Sigmoid colon (tissue), 6 donors: ENCODE measurements at regions not wholly inside any gene's neighbourhood (a gene's known extent, or its start where the extent isn't known, plus 50 kb on each side); places are given as distances from the start of the nearest gene placed in this dataset.
A peak's percentile ranks its signal among the peaks of the same experiment; 100 is the strongest.

Source experiments
- DNase-seq: peaks from one replicate; pipeline ENCODE4 v3.0.0-alpha.2; 2019
- H3K27ac ChIP-seq, 4 donors: fragments of 200-600 bp; sonication (generic); one replicate each; pipeline ENCODE4 v1.5.1; 2016 to 2019; ENCODE audit warnings: mild to moderate bottlenecking in 1 of 4
- H3K27me3 ChIP-seq, 3 donors: fragments of 200-600 bp; sonication (generic); one replicate each; pipeline ENCODE4 v1.5.1; 2019; ENCODE audit warnings: mild to moderate bottlenecking in 1 of 3
- H3K36me3 ChIP-seq, 4 donors: fragments of 200-600 bp; sonication (generic); one replicate each; pipeline ENCODE4 v1.5.1; 2016 to 2019
- H3K4me1 ChIP-seq, 4 donors: fragments of 200-600 bp; sonication (generic); one replicate each; pipeline ENCODE4 v1.5.1; 2017 to 2019
- H3K4me3 ChIP-seq, 4 donors: fragments of 200-600 bp; sonication (generic); one replicate each; pipeline ENCODE4 v1.5.1; 2017 to 2019; ENCODE audit warnings: mild to moderate bottlenecking in 2 of 4, moderate library complexity in 1 of 4
- H3K9me3 ChIP-seq, 4 donors: fragments of 200-600 bp in 3 of 4; sonication (generic) in 3 of 4; one replicate each; pipeline versions ENCODE4 v1.5.1 to v1.6.1; 2013 to 2019
- EP300 ChIP-seq, 4 donors: sonication (generic); formaldehyde crosslinking; IDR thresholded peaks; one replicate each; pipeline ENCODE4 v1.6.1; 2017; ENCODE audit warnings: antibody characterized with exemption in 4 of 4
- POLR2A ChIP-seq, 2 donors: fragments of 450-650 bp; IDR thresholded peaks; one replicate each; pipeline ENCODE4 v1.6.1; 2016; ENCODE audit warnings: antibody characterized with exemption in 2 of 2, mild to moderate bottlenecking in 2 of 2, moderate library complexity in 2 of 2
- POLR2AphosphoS5 ChIP-seq, 4 donors: sonication (generic); formaldehyde crosslinking; IDR thresholded peaks; one replicate each; pipeline ENCODE4 v1.6.1; 2017; ENCODE audit warnings: antibody characterized with exemption in 4 of 4
- WGBS, 2 donors: extraction: QIAGEN DNeasy Blood & Tissue Kit; methylation state at CpG; one replicate each; pipeline ENCODE4 v1.1.7; 2013; 5-methylcytosine and 5-hydroxymethylcytosine counted together
- intact Hi-C: fragments of 100-400 bp; cut with DNase I; formaldehyde crosslinking; loops from one replicate; pipeline ENCODE4 v1.15.1; 2023
- TF ChIP-seq, protein P1 (sequence below), 4 experiments: fragments of 450-650 bp in 3 of 4; fragments of 200-600 bp in 1 of 4; IDR thresholded peaks; one replicate each; pipeline ENCODE4 v1.5.1; 2016 to 2019; ENCODE audit warnings: antibody characterized with exemption in 4 of 4, mild to moderate bottlenecking in 3 of 4, moderate library complexity in 2 of 4
- donor health status: healthy with polysubstance abuse.
- donor health status: healthy.

DNA sequence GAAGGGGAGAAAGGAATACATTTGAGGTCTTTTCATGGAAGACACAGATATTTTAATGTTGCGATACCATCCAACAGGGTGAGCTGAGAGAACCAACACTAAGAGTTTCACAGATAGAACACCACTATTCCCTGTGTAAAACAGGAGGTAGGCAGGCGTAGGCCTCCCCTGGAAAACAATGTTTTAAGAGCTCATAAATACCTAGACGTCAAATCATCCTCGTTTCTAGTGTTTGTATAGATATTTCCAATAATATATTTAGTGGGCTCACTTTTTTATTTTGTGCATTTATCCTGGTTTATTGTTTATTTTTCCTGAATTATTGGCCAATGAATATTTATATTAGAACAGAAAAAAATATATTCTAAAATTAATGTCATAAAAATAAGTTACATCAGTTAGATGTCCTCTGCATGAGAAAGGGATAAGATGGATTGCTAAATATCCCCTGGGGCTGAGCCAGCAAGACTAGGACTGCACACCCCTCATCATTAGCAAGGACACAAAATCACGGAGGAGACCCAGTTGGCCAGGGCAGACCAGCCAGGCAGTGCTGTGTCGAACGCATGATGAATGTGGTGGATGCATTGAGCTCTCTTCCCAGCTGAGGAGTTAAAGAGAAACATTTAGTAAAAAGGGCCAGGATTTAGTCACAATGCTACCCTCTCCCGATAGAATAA lies 380.5 kb downstream of the C6orf118 start:
- no peak overlapping the region for H3K27ac ChIP-seq
- no peak overlapping the region for H3K4me3 ChIP-seq
- H3K27me3 ChIP-seq = no peaks in the 10 kb centered on the region
- H3K9me3 ChIP-seq = no peaks in the 10 kb centered on the region
- intact Hi-C loops = loop anchor here (5.0 kb wide), 1 partner anchor 1502 kb away; no protein-coding TSS in a partner anchor
- no peak for TF ChIP-seq POLR2AphosphoS5 (IDR thresholded peaks at IDR 0.05)
- TF ChIP-seq, protein P1, sequence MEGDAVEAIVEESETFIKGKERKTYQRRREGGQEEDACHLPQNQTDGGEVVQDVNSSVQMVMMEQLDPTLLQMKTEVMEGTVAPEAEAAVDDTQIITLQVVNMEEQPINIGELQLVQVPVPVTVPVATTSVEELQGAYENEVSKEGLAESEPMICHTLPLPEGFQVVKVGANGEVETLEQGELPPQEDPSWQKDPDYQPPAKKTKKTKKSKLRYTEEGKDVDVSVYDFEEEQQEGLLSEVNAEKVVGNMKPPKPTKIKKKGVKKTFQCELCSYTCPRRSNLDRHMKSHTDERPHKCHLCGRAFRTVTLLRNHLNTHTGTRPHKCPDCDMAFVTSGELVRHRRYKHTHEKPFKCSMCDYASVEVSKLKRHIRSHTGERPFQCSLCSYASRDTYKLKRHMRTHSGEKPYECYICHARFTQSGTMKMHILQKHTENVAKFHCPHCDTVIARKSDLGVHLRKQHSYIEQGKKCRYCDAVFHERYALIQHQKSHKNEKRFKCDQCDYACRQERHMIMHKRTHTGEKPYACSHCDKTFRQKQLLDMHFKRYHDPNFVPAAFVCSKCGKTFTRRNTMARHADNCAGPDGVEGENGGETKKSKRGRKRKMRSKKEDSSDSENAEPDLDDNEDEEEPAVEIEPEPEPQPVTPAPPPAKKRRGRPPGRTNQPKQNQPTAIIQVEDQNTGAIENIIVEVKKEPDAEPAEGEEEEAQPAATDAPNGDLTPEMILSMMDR (IDR thresholded peaks at IDR 0.05) = no peak
- TF ChIP-seq EP300 (IDR thresholded peaks at IDR 0.05) = no peak
- TF ChIP-seq POLR2A (IDR thresholded peaks at IDR 0.05) = no peak
- no peak for DNase-seq
- H3K36me3 ChIP-seq = no peaks in the 10 kb centered on the region
- peaks cover 0 to 8% (median 0%) of the 10 kb centered on the region in 4 donors for H3K4me1 ChIP-seq
- 62 to 66% methylated on average over 8 of the region's 8 CpGs for WGBS, 2 donors

DNA sequence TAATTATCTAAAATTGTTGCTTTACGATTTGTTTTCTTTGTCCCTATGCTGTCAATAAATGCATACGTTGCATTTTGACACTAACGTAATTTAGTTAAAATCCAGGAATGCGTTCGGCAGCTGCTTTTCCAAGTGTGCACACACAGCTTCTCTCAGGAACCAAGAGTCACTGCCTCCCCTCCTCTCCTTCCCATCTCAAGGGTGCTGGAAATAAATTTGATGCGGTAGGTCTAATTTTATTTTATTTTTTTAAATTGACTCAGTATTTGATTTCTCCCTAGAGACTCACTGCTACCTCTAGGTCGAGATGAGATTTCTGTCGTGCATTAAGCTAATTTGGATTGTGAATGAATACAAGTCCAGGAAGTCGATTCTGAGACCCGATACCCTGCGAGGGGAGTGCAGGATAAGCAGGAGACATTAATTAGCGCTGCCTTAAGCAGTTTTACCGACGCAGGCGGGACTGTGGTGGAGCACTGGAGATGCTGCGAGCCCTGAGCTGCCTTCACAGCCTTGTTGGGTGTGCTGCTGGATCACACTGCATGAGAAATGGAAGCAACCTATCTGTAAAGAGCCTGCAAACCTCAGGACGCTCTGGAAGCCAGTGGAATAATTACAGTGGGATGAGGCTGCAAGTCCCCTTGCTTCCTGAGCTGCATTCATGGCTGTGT lies 381.2 kb downstream of the C6orf118 start:
- H3K9me3 ChIP-seq = no peaks in the 10 kb centered on the region
- H3K4me1 ChIP-seq = peaks cover 0 to 8% (median 0%) of the 10 kb centered on the region in 4 donors
- TF ChIP-seq, protein P1 (IDR thresholded peaks at IDR 0.05) = no peak
- TF ChIP-seq POLR2A (IDR thresholded peaks at IDR 0.05) = no peak
- TF ChIP-seq EP300 (IDR thresholded peaks at IDR 0.05) = no peak
- TF ChIP-seq POLR2AphosphoS5 (IDR thresholded peaks at IDR 0.05) = no peak
- intact Hi-C loops = loop anchor here (5.0 kb wide), 1 partner anchor 1501 kb away; no protein-coding TSS in a partner anchor
- H3K27ac ChIP-seq = no peak overlapping the region
- H3K36me3 ChIP-seq = no peaks in the 10 kb centered on the region
- no peak overlapping the region for H3K4me3 ChIP-seq
- DNase-seq = no peak
- 72 to 78% methylated on average over 17 of the region's 17 CpGs for WGBS, 2 donors
- H3K27me3 ChIP-seq = no peaks in the 10 kb centered on the region

DNA sequence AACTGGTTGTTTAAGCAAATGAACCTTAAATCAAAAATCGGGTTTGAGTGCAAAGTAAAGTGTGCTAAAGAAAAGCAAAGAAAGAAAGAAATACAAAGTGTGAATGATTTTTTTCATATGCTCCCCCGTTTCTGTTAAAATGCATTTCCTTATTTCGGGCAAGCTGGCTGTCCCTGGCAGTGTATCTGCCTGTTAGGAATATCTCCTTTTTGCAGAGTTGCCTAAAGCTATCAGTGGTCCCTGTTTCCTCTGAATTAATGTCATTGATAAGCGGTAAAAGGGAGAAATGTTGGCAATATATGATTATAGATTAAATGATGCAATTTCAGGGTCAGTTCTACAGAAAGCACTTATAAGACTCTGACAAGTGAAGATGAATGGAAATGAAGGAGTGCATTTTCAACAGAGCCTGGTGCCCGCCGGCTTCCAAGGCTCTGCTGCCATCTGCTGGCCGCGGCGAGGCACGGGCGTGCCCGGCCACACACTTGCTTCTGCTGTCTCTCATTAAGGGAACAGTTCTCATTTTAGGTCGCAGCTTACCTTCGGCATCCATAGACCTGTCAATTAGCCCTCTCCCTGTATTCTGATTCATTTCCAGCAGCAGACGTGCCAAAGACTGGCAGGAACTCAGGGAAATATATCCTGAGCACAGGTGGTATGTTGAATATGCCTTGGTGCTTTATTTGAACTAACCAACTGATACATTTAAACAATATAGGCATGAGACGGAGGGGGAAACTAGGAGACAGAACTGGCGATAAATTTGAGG lies 381.9 kb downstream of the C6orf118 start:
- no peak for TF ChIP-seq EP300 (IDR thresholded peaks at IDR 0.05)
- TF ChIP-seq, protein P1 (IDR thresholded peaks at IDR 0.05) = peak; percentile 71 to 99 (median 85)
- Histone ChIP-seq H3K4me3 (no peak overlapping the region), H3K9me3 (no peaks in the 10 kb centered on the region), H3K36me3 (no peaks in the 10 kb centered on the region), H3K27me3 (no peaks in the 10 kb centered on the region), H3K4me1 (peaks cover 0 to 8% (median 0%) of the 10 kb centered on the region in 4 donors), H3K27ac (no peak overlapping the region)
- intact Hi-C loops = loop anchor here (5.0 kb wide), 1 partner anchor 1500 kb away; no protein-coding TSS in a partner anchor
- 9 to 20% methylated on average over 17 of the region's 17 CpGs for WGBS, 2 donors
- peak; percentile 75 for DNase-seq

DNA sequence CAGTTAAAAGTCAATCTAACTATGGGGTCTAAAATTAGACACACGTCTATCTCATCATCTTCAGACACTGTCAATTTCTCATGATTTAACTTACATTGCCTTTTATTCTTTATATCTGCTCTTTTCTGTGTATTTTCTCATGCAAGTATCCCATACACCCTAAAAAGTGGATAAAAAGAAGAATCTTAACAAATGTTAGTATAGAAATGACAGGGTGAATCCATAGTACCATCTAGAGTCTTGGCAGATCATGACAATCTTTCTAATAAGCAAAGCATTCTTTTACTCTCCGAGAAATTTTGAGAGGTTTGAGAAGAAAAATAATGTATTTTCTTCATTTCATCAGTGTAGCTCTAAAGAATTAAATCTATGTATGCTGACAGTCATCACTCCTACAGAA lies 382.7 kb downstream of the C6orf118 start:
- intact Hi-C loops = loop anchor here (5.0 kb wide), 1 partner anchor 1499 kb away; no protein-coding TSS in a partner anchor
- H3K27ac ChIP-seq = no peak overlapping the region
- WGBS, 2 donors = 66 to 76% methylated on average over 2 of the region's 2 CpGs

More for the DNA sequence above, 382.7 kb downstream of the C6orf118 start:
- no peaks in the 10 kb centered on the region for H3K36me3 ChIP-seq
- H3K4me1 ChIP-seq = peaks cover 0 to 8% (median 0%) of the 10 kb centered on the region in 4 donors
- H3K4me3 ChIP-seq = no peak overlapping the region
- H3K9me3 ChIP-seq = no peaks in the 10 kb centered on the region
- no peaks in the 10 kb centered on the region for H3K27me3 ChIP-seq
- TF ChIP-seq POLR2AphosphoS5 (IDR thresholded peaks at IDR 0.05) = no peak
- TF ChIP-seq, protein P1 (IDR thresholded peaks at IDR 0.05) = no peak
- TF ChIP-seq EP300 (IDR thresholded peaks at IDR 0.05) = no peak
- DNase-seq = no peak
